ENCODE measurements at regions not wholly inside any gene's neighbourhood (a gene's known extent, or its start where the extent isn't known, plus 50 kb on each side); places are given as distances from the start of the nearest gene placed in this dataset.

DNA sequence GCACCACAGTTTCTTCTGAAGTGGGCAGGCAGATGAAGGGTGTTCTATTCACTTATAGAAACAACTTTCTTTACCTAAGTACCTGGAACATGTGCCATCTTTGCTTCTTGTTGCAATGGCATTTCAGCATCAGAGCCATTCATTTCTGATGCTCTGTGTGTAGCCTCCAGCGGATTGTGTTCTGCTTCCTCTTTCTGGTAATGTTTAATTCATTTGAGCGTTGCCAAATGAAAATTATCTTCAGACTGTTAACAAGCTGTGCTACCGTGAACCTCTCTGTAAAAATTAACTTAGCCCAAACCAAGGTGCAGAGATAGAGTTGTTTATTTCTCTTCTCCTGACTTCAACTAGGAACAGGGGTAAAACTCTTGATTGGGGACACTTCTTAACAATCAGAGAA is 302.0 kb downstream of the EDEM1 start:
- no peak overlapping the region for H2AFZ ChIP-seq (ENCODE audit: low read length)
- ChIA-PET POLR2A (no interaction called here), CTCF (ENCODE audit: low intra/inter-chr PET ratio, low total read pairs) (no interaction called here)
- no peaks in the 10 kb centered on the region for H3K4me1 ChIP-seq (ENCODE audit: insufficient read depth, low read length)
- no peaks in the 10 kb centered on the region for H4K20me1 ChIP-seq (ENCODE audit: insufficient read depth, low read length)
- intact Hi-C loops (cut with micrococcal nuclease; ENCODE audit: unreplicated experiment) = no loop called here
- no peak overlapping the region for H3K9ac ChIP-seq (ENCODE audit: insufficient read depth, low read depth, low read length)
- DNase-seq (ENCODE audit: low spot score) = no peak
- no TSS peak for BruUV-seq (replicated peaks)
- H3K27ac ChIP-seq (ENCODE audit: extremely low read length, insufficient read depth, low read length) = no peak overlapping the region
- no peak for ATAC-seq
- no peak overlapping the region for H3K4me2 ChIP-seq (ENCODE audit: low read depth, low read length)
- no peaks in the 10 kb centered on the region for H3K79me2 ChIP-seq (ENCODE audit: insufficient read depth, low read length)
- in situ Hi-C loops (cut with HindIII; ENCODE audit: extremely low pct_ligation_motif_present, low pct_unique_long_range_greater_than_20kb) = no loop called here
- no peaks in the 10 kb centered on the region for H3K36me3 ChIP-seq (replicated peaks in 1 of 2; ENCODE audit: control insufficient read depth in 1 of 2, insufficient read depth in 2 of 2, low read length in 2 of 2)
- H3K27me3 ChIP-seq (ENCODE audit: control insufficient read depth in 1 of 2, insufficient read depth in 2 of 2, low read length in 2 of 2) = no peaks in the 10 kb centered on the region
- FAIRE-seq = no peak
- no peak overlapping the region for H3K4me3 ChIP-seq (replicated peaks in 1 of 3; ENCODE audit: insufficient read depth in 1 of 3, low read depth in 2 of 3, low read length in 3 of 3)
- no peaks in the 10 kb centered on the region for H3K9me3 ChIP-seq (ENCODE audit: low read length)
- WGBS (ENCODE audit: low lambda C conversion rate) = 4% methylated on average over 3 of the region's 3 CpGs
- TF ChIP-seq ARHGAP35 (CRISPR knock-in tag; IDR thresholded peaks at IDR 0.05; ENCODE audit: borderline replicate concordance) = no peak
- TF ChIP-seq, protein P1, sequence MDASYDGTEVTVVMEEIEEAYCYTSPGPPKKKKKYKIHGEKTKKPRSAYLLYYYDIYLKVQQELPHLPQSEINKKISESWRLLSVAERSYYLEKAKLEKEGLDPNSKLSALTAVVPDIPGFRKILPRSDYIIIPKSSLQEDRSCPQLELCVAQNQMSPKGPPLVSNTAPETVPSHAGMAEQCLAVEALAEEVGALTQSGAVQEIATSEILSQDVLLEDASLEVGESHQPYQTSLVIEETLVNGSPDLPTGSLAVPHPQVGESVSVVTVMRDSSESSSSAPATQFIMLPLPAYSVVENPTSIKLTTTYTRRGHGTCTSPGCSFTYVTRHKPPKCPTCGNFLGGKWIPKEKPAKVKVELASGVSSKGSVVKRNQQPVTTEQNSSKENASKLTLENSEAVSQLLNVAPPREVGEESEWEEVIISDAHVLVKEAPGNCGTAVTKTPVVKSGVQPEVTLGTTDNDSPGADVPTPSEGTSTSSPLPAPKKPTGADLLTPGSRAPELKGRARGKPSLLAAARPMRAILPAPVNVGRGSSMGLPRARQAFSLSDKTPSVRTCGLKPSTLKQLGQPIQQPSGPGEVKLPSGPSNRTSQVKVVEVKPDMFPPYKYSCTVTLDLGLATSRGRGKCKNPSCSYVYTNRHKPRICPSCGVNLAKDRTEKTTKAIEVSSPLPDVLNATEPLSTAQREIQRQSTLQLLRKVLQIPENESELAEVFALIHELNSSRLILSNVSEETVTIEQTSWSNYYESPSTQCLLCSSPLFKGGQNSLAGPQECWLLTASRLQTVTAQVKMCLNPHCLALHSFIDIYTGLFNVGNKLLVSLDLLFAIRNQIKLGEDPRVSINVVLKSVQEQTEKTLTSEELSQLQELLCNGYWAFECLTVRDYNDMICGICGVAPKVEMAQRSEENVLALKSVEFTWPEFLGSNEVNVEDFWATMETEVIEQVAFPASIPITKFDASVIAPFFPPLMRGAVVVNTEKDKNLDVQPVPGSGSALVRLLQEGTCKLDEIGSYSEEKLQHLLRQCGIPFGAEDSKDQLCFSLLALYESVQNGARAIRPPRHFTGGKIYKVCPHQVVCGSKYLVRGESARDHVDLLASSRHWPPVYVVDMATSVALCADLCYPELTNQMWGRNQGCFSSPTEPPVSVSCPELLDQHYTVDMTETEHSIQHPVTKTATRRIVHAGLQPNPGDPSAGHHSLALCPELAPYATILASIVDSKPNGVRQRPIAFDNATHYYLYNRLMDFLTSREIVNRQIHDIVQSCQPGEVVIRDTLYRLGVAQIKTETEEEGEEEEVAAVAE (CRISPR knock-in tag; IDR thresholded peaks at IDR 0.05; ENCODE audit: borderline replicate concordance) = no peak
- TF ChIP-seq, protein P2, sequence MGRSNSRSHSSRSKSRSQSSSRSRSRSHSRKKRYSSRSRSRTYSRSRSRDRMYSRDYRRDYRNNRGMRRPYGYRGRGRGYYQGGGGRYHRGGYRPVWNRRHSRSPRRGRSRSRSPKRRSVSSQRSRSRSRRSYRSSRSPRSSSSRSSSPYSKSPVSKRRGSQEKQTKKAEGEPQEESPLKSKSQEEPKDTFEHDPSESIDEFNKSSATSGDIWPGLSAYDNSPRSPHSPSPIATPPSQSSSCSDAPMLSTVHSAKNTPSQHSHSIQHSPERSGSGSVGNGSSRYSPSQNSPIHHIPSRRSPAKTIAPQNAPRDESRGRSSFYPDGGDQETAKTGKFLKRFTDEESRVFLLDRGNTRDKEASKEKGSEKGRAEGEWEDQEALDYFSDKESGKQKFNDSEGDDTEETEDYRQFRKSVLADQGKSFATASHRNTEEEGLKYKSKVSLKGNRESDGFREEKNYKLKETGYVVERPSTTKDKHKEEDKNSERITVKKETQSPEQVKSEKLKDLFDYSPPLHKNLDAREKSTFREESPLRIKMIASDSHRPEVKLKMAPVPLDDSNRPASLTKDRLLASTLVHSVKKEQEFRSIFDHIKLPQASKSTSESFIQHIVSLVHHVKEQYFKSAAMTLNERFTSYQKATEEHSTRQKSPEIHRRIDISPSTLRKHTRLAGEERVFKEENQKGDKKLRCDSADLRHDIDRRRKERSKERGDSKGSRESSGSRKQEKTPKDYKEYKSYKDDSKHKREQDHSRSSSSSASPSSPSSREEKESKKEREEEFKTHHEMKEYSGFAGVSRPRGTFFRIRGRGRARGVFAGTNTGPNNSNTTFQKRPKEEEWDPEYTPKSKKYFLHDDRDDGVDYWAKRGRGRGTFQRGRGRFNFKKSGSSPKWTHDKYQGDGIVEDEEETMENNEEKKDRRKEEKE (IDR thresholded peaks at IDR 0.05) = no peak
- TF ChIP-seq TBP (CRISPR knock-in tag; IDR thresholded peaks at IDR 0.05) = no peak
- no peak for TF ChIP-seq ZNF432 (CRISPR knock-in tag; IDR thresholded peaks at IDR 0.05; ENCODE audit: borderline replicate concordance)
- TF ChIP-seq ZSCAN25 (CRISPR knock-in tag; IDR thresholded peaks at IDR 0.05) = no peak
- TF ChIP-seq ZNF616 (CRISPR knock-in tag; IDR thresholded peaks at IDR 0.05; ENCODE audit: low read depth) = no peak
- no peak for TF ChIP-seq NCOA2 (CRISPR knock-in tag; IDR thresholded peaks at IDR 0.05)
- no peak for TF ChIP-seq NFKB2 (CRISPR knock-in tag; IDR thresholded peaks at IDR 0.05; ENCODE audit: borderline replicate concordance)
- TF ChIP-seq BRCA1 (CRISPR knock-in tag; IDR thresholded peaks at IDR 0.05) = no peak
- no peak for TF ChIP-seq HDAC2 (CRISPR knock-in tag; IDR thresholded peaks at IDR 0.05)
- TF ChIP-seq HMG20B (CRISPR knock-in tag; conservative IDR thresholded peaks at IDR 0.05) = no peak
- no peak for TF ChIP-seq ZBTB8A (CRISPR knock-in tag; IDR thresholded peaks at IDR 0.05; ENCODE audit: borderline replicate concordance, low read depth)
- TF ChIP-seq, protein P3, sequence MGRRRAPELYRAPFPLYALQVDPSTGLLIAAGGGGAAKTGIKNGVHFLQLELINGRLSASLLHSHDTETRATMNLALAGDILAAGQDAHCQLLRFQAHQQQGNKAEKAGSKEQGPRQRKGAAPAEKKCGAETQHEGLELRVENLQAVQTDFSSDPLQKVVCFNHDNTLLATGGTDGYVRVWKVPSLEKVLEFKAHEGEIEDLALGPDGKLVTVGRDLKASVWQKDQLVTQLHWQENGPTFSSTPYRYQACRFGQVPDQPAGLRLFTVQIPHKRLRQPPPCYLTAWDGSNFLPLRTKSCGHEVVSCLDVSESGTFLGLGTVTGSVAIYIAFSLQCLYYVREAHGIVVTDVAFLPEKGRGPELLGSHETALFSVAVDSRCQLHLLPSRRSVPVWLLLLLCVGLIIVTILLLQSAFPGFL (CRISPR knock-in tag; IDR thresholded peaks at IDR 0.05) = no peak
- no peak for TF ChIP-seq ZFP90 (CRISPR knock-in tag; IDR thresholded peaks at IDR 0.05; ENCODE audit: borderline replicate concordance)
- TF ChIP-seq, protein P4, sequence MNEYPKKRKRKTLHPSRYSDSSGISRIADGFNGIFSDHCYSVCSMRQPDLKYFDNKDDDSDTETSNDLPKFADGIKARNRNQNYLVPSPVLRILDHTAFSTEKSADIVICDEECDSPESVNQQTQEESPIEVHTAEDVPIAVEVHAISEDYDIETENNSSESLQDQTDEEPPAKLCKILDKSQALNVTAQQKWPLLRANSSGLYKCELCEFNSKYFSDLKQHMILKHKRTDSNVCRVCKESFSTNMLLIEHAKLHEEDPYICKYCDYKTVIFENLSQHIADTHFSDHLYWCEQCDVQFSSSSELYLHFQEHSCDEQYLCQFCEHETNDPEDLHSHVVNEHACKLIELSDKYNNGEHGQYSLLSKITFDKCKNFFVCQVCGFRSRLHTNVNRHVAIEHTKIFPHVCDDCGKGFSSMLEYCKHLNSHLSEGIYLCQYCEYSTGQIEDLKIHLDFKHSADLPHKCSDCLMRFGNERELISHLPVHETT (CRISPR knock-in tag; conservative IDR thresholded peaks at IDR 0.05) = no peak
